ENCODE measurements at regions not wholly inside any gene's neighbourhood (a gene's known extent, or its start where the extent isn't known, plus 50 kb on each side); places are given as distances from the start of the nearest gene placed in this dataset.

DNA sequence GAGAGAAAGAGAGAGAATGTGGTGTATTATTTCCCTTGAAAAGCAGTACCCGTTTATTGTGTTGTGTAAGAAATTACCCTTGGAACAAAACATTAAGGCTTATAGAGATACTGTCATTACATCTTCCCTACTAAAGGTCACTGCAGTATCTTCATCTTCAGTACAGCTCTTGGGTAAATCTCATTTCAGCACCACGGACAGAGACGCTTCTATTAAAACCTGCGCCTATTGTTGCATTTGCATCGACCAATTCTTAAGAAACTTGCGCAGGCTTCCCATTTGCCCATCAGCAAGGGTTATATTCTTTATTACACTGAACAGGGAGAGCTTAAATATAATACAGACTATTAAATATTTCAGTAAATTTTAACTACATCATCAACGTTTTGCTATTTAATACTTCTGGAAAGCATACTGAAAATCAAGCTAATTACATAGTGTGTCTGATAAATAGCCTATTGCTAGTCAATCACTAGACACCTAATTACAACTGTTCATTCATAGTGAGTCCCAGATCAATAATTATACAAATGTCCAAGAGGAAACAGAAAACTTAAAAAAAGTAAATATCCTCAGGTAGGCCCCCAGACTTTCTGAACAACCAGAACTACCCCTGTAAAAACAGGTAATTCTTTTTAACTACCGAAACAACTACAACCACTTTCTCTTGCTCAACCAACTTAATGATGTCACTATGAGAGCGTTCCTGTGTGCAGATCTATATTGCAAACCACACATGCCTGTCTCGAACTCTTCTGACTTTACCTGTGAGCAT is 350.6 kb downstream of the LIG4 start:
- DNase-seq (ENCODE audit: low spot score) = peak; percentile 8

DNA sequence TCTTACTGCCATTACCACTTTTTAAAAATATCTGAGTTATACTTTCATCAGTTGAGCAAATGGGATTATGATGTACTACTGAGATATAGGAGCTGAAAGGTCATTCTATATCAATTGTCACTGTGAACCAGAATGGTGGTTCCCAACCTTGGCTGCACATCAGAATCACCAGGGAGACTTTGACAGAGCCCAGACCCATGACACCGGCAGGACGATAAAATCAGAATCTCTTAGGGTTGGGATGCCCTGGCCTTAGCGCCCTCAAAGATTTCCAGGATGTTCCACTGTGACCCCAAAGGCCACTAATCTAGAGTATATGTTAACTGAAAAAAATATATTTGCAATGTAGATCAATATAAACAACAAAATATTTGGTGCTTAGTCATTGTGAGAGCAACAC is 355.1 kb downstream of the LIG4 start:
- DNase-seq (ENCODE audit: low spot score) = no peak

DNA sequence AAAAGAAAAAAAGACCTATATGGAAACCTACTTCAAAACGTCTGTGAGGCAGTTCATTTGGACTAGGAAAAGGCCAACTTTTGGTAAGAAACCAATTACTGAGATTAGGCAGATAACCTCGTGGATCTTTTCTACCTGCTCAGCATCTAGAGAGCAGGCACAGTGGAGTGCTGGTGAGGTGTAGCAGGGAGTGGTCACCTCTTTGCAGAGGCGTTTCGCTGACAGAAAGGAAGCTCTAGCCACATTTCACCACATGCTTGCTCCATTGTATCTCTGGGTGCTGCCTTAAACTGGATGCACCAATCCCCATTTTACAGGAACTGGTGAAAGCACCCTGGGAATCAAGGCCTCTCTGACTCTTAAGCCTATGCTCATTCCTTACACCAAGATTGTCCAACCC is 360.5 kb downstream of the LIG4 start:
- DNase-seq (ENCODE audit: low spot score) = no peak

DNA sequence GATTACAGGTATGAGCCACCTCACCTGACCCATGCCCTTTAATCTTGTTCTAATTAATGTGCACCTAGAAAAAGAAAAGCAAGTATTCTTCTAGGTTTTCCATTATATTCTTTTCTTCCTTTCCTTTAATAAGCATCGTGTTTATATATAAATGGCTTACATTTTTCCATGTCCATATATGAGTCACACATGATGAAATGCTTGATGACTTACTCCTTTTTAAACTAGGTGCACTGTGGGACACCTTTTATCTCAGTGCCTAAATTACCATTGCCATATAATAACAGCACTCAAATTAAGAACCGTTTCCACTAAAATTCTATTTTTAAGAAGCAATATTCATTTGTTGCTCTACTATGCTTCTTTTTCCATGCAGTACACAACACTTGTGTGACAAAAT is 363.3 kb downstream of the LIG4 start:
- DNase-seq (ENCODE audit: low spot score) = no peak

DNA sequence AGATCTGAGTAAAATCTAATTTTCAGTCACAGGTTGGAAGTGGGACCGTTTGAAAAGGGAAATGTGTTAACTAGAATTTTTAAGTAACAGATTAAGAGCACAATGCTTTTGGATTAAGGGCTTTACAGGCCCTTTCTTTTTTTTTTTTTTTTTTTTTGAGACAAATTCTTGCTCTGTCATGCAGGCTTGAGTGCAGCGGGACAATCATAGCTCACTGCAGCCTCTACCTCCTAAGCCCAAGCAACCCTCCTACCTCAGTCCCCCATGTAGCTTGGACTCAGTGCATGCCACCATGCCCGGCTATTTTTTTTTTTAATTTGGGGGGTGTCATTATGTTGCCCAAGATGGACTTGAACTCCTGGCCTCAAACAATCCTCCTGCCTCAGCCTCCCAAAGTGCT is 363.7 kb downstream of the LIG4 start:
- no peak for DNase-seq (ENCODE audit: low spot score)

DNA sequence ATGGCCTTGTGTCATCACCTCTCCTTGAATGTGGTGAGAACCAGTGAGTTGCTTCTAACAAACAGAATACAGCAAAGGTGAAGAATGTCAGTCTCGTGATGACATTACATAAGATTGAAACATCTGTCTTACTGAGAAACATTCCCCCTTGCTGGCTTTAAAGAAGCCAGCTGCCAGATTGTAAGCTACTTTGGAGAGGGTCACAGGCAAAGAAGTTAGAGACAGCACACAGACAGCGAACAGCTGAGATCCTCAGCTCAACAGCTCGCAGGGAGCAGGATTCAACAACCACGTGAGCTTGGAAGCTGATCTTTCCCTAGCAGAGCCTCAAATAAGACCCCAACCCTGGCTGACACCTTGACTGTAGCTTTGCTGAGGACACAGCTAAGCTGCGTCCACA is 367.9 kb downstream of the LIG4 start:
- no peak for DNase-seq (ENCODE audit: low spot score)

DNA sequence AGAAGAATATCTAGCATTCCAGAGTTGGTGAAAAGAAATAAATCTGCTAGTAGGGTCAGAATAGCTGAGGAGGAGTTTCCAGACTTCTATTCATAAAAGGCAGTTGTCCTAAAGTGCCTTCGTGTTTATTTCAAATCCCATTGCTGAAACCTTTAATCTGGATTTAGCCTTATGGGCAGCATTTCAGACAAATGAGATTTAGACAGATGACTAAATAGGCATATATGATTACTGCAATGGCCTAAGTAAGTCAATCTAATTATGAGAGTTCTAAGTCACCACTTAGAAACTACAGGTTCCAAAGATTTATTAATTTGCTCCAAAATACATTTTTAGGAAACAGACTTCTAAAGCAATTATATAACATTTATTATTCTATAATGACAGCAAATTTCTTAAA is 368.7 kb downstream of the LIG4 start:
- no peak for DNase-seq (ENCODE audit: low spot score)

DNA sequence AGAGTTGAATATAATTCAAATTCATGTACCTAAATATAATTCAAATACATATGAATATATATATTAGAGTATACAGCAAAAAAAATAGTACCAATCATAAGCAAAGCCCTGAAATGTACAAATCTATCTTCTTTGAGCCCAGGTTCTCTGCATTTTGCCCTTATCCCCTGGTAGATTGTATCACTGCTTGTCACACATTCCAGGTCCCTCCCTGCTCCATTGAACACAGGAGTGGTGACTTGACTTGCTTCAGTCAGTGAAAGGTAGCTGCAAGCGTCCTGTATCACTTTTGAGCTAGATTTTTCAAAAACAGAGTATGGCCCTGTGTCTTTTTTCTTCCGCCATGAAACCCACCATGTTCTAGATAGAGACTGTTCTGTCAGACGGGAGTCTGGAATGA is 369.4 kb downstream of the LIG4 start:
- DNase-seq (ENCODE audit: low spot score) = no peak

DNA sequence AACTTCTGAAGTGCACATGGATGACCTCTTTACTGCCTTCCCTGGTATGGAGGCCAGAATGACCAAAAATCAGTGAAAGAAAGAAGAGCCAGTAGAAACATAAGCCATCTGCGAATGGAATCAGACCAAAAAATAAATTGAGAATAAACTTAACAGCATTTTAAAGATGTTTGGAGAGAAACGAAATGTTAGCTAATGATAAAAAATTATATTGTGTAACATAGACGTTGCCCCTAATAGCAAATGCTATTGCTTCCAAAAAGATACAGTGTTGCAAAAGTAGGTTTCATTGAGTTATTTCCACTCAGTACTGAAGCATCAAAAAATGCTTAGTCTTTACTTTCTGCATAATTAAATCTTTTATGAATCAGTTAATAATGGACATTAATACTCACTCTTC is 371.7 kb downstream of the LIG4 start:
- DNase-seq (ENCODE audit: low spot score) = no peak

DNA sequence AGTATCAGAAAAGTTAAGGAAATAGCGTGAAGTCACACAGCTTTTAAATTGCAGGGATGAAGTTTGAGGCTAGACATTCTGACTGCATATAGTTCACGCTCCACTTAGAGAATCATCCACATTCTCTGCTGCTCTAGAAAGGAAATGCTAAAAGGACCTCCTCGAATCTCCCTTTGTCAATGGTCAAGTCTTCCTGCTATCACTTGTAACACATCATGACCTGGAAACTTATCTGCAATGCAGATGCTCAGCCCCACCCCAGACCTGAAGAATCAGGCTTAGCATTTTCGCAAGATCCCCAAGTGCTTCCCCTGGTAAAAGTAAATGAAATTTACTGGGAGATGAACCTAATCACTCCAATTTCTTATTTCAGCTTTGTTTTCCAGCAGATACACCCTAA is 372.1 kb downstream of the LIG4 start:
- DNase-seq (ENCODE audit: low spot score) = no peak

DNA sequence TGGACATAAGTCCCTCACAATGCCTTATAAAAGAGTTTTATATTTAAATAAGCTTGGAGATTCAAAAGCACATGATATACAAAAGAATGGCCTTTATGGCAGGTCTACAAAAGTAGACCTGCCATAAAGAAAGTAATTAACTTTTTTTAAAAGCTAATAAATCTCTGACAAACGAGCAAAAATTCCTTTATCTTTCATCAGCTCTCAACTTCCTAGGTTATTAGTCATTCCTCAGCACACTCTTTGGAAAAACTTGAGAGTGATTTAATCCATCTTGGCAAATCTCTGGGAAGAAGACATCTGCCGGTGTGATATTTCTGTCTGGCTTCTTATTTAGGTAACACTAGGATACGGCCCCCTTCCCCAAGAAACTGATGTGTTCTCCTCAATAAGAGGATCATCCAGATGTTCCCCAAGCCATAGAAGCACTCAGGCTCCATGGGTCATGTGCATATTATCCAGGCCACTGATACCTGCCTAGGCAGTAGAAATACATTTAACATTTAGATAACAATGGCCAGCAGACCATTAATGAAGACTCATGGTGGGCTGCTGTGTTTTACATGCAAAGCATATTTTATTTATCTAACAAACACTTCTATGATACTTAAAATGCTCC is 372.7 kb downstream of the LIG4 start:
- no peak for DNase-seq (ENCODE audit: low spot score)

DNA sequence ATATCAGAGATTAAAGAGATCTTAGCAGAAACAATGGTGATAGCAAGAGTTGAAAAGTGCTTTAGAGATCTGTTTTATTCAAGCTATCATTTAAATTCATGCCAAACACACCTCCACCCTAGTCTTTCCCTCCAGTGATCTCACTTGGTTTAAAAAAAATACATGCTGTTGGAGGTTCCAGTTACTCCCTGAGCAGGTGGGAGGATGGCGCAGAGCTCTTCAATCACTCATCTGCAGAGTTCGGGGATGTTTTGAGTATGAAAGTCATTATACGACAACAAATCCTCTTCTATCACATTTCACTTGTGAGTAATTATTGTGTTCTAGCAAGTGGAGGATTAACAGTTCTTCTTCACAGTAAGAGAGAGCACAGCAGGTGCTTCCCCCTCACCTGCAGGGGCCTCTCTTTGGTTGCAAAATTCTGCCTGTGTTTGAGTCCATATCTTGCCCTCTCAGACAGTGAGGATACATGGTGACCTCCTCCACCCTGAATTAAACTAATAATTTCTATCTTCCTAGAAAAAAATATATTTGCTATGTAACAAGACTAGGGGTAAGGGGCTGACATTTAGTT is 376.7 kb downstream of the LIG4 start:
- DNase-seq (ENCODE audit: low spot score) = no peak

DNA sequence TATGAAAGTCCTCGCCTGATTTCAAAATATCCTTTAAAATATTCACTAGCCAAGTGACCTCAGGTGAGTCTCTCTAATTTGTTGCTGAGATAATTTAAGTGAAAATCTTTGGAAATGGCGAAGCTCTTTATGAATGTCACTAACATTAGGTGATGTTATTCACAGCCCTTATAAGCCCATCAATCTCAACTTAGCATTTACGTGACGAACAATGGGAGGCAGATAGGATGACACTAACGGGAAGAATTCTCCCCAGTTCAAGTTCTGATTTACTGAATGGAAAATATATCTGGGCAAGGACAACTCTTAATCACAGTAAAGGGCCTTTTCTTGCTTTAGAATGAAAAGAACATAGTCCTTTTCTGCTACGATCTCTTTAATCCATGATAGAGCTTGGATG is 378.7 kb downstream of the LIG4 start:
- no peak for DNase-seq (ENCODE audit: low spot score)

DNA sequence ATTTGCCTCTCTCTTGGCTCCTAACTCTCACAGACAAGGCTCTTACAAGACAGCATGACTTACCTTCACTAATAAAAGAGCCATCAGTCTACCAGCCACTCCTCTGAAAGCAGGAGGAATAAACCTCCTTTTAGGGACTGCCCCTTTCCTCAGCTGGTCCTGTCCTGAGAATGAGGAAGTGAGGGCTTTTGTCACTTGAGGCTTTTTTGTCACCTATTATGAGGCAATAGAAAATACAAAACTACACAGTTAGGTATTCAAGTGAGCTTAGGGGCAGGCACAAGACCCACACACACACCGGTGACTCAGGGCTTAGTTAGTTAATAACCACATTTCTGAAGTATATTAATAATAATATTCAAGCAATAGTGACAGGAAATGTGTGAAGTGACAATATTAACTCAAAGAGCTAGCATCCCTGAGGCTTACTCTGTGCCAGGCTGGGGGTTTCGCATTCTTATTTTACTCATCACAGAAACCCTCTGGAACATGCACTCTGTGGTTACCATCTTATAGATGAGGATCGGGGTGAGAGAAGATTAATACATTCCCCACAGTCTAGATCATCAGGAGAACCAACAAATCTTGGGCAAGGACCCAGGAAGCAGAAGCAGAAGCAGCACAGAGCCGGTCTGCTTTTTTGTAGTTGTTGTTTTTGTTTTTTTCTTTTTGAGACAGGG is 379.9 kb downstream of the LIG4 start:
- no peak for DNase-seq (ENCODE audit: low spot score)

DNA sequence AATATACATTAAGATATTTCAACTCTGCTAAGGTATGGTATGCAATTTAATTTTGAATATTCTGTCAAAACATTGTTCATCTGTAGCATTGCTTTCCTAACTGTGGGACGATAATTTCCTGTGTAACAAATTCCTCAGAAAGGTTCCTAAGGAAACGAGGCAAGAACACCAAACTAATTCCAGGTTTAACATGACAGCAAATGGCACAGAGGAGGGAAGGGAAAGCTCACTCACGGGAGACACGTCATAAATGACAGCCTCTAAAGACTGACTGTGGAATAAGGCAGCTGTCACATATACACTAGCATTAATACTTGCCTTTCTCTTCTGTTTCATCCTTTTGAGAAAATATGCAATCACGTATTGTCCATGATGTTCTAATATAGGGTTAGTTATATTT is 380.6 kb downstream of the LIG4 start:
- no peak for DNase-seq (ENCODE audit: low spot score)

DNA sequence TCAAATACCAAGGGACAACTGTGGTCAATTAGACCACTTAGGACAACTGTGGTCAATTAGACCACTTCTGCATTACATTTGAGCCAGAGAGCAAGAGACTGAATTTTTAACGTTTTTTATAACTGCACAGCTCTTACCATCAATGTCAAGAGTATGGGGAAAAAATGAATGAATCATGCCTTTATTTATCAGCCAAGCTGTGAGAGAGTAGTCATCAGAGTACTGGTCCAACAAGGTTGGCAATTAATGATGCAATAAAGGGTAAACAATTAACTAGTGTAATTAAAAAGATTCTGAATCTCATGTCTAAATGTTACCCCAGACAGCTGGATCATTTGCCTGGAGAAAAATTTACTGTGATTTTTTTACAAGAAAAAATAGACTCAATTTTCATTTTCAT is 381.1 kb downstream of the LIG4 start:
- DNase-seq (ENCODE audit: low spot score) = no peak

DNA sequence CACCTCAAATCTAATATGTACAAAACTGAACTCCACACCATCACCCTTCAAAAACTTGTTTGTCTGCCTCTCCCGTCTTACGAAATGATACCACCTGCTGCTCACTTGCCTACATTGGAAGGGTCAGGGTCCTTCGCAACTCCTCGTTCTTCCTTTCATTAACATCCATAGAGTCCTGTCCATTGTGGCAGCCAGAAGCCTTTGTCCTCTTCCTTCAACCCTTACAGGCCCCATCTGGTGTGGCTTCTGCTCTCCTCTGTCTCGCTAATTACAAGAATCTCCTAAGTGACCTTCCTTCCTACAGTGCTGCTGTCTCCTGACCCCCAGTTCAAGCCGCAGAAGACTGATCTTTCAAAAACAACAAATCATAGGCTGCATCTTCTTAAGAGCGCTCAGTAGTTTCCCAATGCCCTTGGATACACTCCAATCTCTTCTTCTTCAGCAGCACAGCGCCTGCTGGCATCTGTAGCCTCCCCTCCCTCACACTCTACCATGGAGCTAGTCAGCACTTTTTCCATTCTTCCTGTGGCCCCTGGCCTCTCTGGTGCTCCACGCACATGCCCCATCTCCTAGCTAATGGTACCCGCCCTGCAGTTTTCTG is 382.7 kb downstream of the LIG4 start:
- no peak for DNase-seq (ENCODE audit: low spot score)

DNA sequence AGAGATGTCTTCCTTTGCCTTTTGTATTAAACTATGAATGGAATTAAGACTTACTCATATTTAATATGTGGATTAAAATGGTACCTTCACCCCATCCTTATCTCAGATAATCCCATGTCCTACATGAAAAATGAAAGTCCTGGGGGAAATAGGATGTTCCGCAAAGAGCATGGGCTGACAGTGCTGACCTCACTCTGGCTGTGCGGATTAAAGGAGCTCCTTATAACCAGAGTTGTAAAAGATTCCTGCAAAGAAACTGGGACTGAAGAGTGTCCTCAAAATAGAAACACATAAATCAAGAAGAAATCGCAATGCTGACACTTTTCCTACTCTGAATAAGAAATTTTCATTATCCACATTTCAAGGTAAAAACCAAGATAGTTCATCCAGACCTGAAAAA is 384.5 kb downstream of the LIG4 start:
- no peak for DNase-seq (ENCODE audit: low spot score)

DNA sequence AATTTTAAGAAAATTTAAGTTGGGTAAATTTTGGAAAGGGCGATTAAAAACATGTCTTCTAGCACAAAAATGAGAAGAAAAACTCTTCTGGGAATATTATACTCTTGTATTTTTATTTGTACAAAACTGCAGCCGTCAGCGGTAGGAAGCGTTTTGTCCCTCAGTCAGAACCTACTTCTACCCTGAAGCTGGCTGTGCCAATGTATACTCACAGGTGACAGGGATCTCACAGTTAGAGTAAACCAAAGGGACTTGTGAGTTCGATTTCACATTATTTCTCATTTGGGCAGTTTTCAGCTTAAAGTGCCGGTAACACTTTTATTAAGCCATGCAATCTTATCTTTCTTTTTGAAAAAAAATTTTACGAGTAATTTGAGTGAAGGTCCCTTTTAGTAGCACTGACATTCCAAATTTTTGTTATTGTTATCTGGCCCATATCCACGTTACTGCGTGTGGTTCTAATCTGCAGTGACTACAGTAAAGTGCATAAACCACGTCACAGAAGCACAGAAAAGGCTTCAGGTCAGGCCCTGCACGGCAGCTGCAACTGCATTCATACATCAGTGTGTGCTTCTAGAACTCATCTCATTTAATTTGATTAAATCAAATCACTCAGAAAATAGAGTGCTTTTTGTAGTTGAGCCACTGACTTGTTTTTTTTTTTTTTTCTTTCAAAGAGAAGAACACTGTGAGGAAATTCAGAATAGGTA is 387.3 kb downstream of the LIG4 start:
- DNase-seq (ENCODE audit: low spot score) = no peak

DNA sequence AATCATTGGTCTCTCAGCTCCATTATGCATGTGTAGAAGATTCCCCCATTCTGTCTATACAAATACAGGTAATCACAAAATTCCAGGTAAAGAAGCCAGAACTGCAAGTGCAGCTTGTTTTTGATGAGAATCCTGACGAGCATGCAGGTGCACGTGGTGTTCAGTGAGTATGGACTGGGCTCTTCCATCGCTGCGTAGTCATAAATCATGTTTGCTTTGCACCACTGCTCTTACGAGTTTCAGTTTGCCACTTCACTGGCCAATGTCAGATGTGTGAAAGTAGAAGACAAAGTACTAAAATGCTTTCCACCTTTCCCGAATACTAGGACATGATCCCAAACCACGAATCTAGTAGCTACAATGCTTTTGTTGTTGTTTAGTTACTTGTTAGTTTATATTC is 390.7 kb downstream of the LIG4 start:
- no peak for DNase-seq (ENCODE audit: low spot score)

DNA sequence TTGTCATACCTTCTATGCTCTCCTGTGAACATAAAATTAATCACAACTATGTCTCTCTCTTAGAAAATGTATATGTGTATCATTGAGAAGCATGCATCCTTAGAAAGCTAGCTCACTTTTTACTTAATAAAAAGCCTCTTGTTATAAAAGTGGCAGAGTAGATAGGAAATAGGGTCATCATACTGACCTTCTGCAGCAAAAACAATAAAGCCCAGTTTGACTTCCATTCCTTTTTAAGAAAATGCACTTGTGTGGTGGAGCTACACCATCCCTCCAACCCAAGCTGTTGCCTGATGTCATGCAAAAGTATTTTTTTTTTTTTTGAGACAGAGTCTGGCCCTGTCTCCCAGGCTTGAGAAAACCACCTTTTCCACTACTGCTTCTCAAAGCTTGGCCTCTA is 393.3 kb downstream of the LIG4 start:
- DNase-seq (ENCODE audit: low spot score) = no peak

DNA sequence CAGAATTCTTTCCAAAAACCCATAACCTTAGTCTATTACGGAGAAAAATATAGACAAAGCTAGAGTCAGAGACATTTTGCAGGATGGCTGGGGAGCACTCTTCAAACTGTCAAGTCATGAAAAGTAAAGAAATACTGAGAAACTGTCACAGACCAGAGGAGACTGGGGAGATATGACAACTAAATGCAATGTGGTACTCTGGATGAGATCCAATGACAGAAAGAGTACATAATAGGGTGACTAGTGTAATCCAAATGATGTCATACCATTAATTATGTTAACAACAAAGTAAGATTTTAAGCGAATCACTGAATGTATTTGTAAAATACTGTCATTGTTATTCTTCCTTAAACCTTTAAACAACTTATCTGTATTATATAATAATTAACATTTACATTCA is 393.8 kb downstream of the LIG4 start:
- DNase-seq (ENCODE audit: low spot score) = no peak
